Right lobe of liver (tissue), 6 donors: ENCODE measurements at regions not wholly inside any gene's neighbourhood (a gene's known extent, or its start where the extent isn't known, plus 50 kb on each side); places are given as distances from the start of the nearest gene placed in this dataset.

Experiments used
- ATAC-seq, 4 donors: fragments of 200-7000 bp; cut with Tn5 transposase; one replicate each; pipeline ENCODE4 v1.9.1; 2020; ENCODE audit warnings: mild to moderate bottlenecking in 4 of 4, moderate library complexity in 4 of 4
- DNase-seq, 3 donors: peaks; one replicate each; pipeline ENCODE4 v3.0.0-alpha.2; 2020
- H3K27ac ChIP-seq, 3 donors: fragments of 200-600 bp; one replicate each; pipeline ENCODE4 v1.8.0; 2022
- H3K27me3 ChIP-seq, 2 donors: fragments of 200-600 bp; one replicate each; pipeline ENCODE4 v1.8.0; 2022
- H3K36me3 ChIP-seq, 4 donors: fragments of 200-600 bp; sonication (generic) in 1 of 4; one replicate each; pipeline versions ENCODE4 v1.5.1 to v1.8.0; 2017 to 2022; ENCODE audit warnings: control low read depth in 1 of 4
- H3K4me1 ChIP-seq, 4 donors: fragments of 200-600 bp; sonication (generic) in 1 of 4; one replicate each; pipeline versions ENCODE4 v1.5.1 to v1.8.0; 2017 to 2022; ENCODE audit warnings: control low read depth in 1 of 4
- H3K4me3 ChIP-seq, 3 donors: fragments of 200-600 bp; one replicate each; pipeline ENCODE4 v1.8.0; 2022
- H3K9me3 ChIP-seq, 4 donors: fragments of 200-600 bp; sonication (generic) in 1 of 4; one replicate each; pipeline versions ENCODE4 v1.5.1 to v1.8.0; 2017 to 2022; ENCODE audit warnings: control low read depth in 1 of 4
- POLR2A ChIP-seq: fragments of 450-650 bp; IDR thresholded peaks from one replicate; pipeline ENCODE4 v1.6.1; 2017; ENCODE audit warnings: antibody characterized with exemption, mild to moderate bottlenecking
- WGBS: methylation state at CpG from one replicate; pipeline ENCODE4 v1.1.6; 2018; ENCODE audit warnings: low coverage, low lambda C conversion rate; ENCODE audit not compliant: insufficient coverage; ENCODE audit errors: missing lambda C conversion rate; 5-methylcytosine and 5-hydroxymethylcytosine counted together
- intact Hi-C, 2 donors: fragments of 100-400 bp; cut with DNase I; formaldehyde crosslinking; loops; one replicate each; pipeline versions ENCODE4 v1.11.2 to v1.14.1; 2022
- TF ChIP-seq, protein P1 (sequence below), 4 donors: fragments of 200-600 bp in 3 of 4; fragments of 450-650 bp in 1 of 4; IDR thresholded peaks; one replicate each; pipeline versions ENCODE4 v1.5.1 to v1.8.0; 2016 to 2022; ENCODE audit warnings: antibody characterized with exemption in 4 of 4, mild to moderate bottlenecking in 2 of 4
- donor health status: DM: no; HTN: yes; CAD: no.
- donor health status: DM: no; HTN: no; CAD: no.
- donor health status: DM: no; HTN: no; CAD: no.
- donor health status: DM: no; HTN: yes; CAD: no.
- donor health status: DM: no; HTN: yes; CAD: no.

DNA sequence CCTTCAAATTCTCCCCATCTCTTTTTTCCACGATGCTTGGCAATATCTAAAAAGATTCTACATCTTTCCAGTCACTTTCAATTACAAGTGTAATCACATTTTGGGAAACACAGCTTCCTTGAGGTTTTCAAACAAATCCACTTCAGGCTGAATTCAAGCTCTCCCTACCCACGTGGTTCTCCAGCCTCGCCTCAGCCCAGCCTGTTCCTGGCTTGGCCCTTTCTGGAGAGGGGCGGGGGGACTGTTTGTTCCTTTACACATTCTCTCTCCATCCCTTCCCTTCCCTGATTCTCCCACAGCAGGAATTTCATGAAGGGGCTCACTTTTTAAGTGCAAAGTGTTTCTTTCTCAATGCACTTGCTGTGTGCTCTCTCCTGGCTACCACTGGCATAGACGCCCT, 226.3 kb upstream of the SOX11 start:
- intact Hi-C loops, result no loop called here
- no peaks in the 10 kb centered on the region for H3K4me1 ChIP-seq
- DNase-seq (no peak), ATAC-seq (no peak)
- H3K27me3 ChIP-seq, result no peaks in the 10 kb centered on the region
- no peak overlapping the region for H3K27ac ChIP-seq
- TF ChIP-seq, protein P1, sequence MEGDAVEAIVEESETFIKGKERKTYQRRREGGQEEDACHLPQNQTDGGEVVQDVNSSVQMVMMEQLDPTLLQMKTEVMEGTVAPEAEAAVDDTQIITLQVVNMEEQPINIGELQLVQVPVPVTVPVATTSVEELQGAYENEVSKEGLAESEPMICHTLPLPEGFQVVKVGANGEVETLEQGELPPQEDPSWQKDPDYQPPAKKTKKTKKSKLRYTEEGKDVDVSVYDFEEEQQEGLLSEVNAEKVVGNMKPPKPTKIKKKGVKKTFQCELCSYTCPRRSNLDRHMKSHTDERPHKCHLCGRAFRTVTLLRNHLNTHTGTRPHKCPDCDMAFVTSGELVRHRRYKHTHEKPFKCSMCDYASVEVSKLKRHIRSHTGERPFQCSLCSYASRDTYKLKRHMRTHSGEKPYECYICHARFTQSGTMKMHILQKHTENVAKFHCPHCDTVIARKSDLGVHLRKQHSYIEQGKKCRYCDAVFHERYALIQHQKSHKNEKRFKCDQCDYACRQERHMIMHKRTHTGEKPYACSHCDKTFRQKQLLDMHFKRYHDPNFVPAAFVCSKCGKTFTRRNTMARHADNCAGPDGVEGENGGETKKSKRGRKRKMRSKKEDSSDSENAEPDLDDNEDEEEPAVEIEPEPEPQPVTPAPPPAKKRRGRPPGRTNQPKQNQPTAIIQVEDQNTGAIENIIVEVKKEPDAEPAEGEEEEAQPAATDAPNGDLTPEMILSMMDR (IDR thresholded peaks at IDR 0.05), result no peak
- no peak for TF ChIP-seq POLR2A
- no peak overlapping the region for H3K4me3 ChIP-seq
- 34% methylated on average over 5 of the region's 5 CpGs for WGBS
- H3K9me3 ChIP-seq, result no peaks in the 10 kb centered on the region
- H3K36me3 ChIP-seq, result no peaks in the 10 kb centered on the region

DNA sequence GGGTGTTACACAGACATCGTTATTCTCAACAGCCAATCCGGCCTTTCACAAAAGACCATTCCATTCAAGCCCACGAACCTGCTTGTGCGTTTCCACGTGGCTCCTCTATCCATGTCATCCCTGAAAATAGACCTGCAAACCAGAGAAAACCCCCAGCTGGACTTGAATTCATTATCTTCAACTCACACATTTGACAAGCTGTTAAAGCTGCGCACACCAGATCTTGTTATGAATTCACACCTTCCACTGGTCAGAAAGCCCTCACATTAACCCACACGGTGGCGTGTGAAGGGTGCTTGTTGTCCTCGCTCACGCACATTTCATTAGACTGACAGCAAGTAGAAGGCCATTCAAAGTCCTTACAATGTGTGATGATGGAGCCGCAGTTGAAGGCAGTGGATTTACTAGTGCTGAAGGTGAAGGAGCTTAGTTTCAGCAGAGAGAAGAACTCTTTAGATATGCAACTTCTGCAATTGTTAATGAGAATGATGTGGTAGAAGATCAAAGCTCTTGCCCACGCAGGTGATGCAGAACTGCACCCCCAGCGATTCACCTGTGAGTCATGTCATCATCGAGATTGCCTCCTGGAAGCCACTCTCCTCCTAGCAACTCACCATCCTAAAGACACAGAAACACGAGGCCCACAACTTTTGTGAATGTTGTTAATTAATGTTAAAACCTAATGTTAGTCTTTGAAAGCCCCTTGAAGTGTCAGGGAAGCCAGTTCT, 224.8 kb upstream of the SOX11 start:
- WGBS, result 54% methylated on average over 12 of the region's 15 CpGs
- Histone ChIP-seq H3K36me3 (no peaks in the 10 kb centered on the region), H3K27me3 (no peaks in the 10 kb centered on the region), H3K4me3 (no peak overlapping the region), H3K9me3 (no peaks in the 10 kb centered on the region), H3K4me1 (no peaks in the 10 kb centered on the region), H3K27ac (no peak overlapping the region)
- no peak for DNase-seq
- TF ChIP-seq, protein P1 (IDR thresholded peaks at IDR 0.05), result no peak
- TF ChIP-seq POLR2A, result no peak
- intact Hi-C loops, result no loop called here
- ATAC-seq, result no peak

DNA sequence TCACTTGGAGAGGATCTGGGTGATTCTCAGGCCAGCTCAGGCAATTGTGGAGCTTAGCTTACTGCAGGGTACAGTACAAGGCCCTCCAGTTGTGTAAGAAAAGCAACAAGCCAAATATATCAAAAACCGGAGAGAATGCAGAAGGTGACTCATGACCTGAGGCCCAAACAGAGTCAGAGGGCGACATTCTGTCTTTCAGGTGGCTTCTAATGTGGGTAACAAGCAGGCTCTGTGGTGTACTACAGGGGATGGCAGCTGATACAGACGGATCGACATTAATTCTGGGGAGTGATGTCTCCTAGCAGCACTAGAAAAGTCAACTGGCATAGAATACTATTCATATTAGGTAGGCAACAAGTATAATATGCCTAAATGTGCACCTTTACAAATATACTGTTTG, 219.5 kb upstream of the SOX11 start:
- Histone ChIP-seq H3K36me3 (no peaks in the 10 kb centered on the region), H3K27me3 (no peaks in the 10 kb centered on the region), H3K27ac (no peak overlapping the region), H3K4me3 (no peak overlapping the region), H3K4me1 (no peaks in the 10 kb centered on the region), H3K9me3 (no peaks in the 10 kb centered on the region)
- no peak for TF ChIP-seq POLR2A
- TF ChIP-seq, protein P1 (IDR thresholded peaks at IDR 0.05), result no peak
- no peak for DNase-seq
- no peak for ATAC-seq
- intact Hi-C loops, result no loop called here
- WGBS, result 49% methylated on average over 4 of the region's 4 CpGs

DNA sequence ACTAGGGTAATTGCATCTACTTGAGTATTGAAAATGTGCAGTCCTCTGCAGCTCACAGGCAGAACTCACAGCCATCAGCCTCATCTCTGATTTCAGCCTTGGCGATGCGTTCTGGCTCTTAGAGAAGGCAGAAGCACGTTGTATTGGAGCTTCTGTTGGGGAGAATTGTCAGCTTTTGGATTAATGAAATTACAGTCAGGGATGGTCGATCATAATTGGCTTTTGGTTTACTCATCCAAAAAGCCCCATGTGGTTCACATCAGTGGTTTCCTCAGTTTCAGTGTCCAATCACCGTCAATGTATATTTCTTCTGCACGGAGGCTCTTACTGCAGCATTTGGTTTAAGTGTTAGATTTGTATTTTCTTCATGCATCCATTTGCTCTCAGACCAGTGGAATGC, 218.5 kb upstream of the SOX11 start:
- Histone ChIP-seq H3K27me3 (no peaks in the 10 kb centered on the region), H3K4me1 (no peaks in the 10 kb centered on the region), H3K9me3 (no peaks in the 10 kb centered on the region), H3K4me3 (no peak overlapping the region), H3K36me3 (no peaks in the 10 kb centered on the region), H3K27ac (no peak overlapping the region)
- TF ChIP-seq, protein P1 (IDR thresholded peaks at IDR 0.05), result no peak
- TF ChIP-seq POLR2A, result no peak
- 55% methylated on average over 6 of the region's 6 CpGs for WGBS
- no peak for DNase-seq
- intact Hi-C loops, result no loop called here
- ATAC-seq, result no peak
